ENCODE measurements at regions not wholly inside any gene's neighbourhood (a gene's known extent, or its start where the extent isn't known, plus 50 kb on each side); places are given as distances from the start of the nearest gene placed in this dataset.
A peak's percentile ranks its signal among the peaks of the same experiment; 100 is the strongest.

DNA sequence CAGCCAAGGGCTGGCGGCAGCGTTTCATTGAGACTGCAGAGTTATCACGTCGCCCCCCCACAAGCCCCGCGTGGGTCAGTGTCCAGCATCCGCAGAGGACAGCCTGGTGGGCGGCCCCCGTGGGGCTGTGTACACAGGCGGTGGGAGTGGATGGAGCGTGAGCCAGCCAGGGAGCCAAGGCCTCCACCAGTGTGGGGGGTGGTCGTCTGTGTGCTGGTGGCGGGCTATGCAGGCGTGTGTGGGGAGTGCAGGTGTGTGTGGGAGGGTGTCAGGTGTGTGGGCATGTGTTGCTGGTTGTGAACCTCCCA lies 56.5 kb upstream of the NKX1-1 start:
- ChIA-PET CTCF (no interaction called here), POLR2A (no interaction called here)
- Histone ChIP-seq H3K27me3 (replicated peaks in 1 of 2; ENCODE audit: control insufficient read depth in 2 of 2, extremely low read depth in 1 of 2, insufficient read depth in 2 of 2, low read length in 1 of 2) (peaks cover 0 to 79% of the 10 kb centered on the region in 2 experiments), H3K9me3 (no peaks in the 10 kb centered on the region), H3K27ac (ENCODE audit: low read length) (no peak overlapping the region), H3K36me3 (ENCODE audit: control insufficient read depth in 2 of 2, extremely low read depth in 1 of 2, insufficient read depth in 1 of 2, low read length in 1 of 2) (no peaks in the 10 kb centered on the region), H3K4me3 (ENCODE audit: control insufficient read depth in 1 of 2, extremely low read depth in 1 of 2, low read length in 1 of 2) (no peak overlapping the region), H3K4me1 (ENCODE audit: control insufficient read depth in 1 of 2, extremely low read depth in 1 of 2, insufficient read depth in 2 of 2, low read length in 2 of 2) (no peaks in the 10 kb centered on the region)
- DNase-seq (no peak), ATAC-seq (replicated peaks in 1 of 4) (no peak)
- Mint-ChIP-seq H3K4me1 (no peaks in the 10 kb centered on the region), H3K4me3 (no peak overlapping the region), H3K27me3 (peaks cover 25 to 33% of the 10 kb centered on the region in 2 donors), H3K27ac (no peak overlapping the region), H3K36me3 (no peaks in the 10 kb centered on the region), H3K9me3 (peaks cover 4 to 5% (median 5%) of the 10 kb centered on the region in 3 donors)
- 67% methylated on average over 6 of the region's 14 CpGs for WGBS (ENCODE audit: insufficient coverage)

DNA sequence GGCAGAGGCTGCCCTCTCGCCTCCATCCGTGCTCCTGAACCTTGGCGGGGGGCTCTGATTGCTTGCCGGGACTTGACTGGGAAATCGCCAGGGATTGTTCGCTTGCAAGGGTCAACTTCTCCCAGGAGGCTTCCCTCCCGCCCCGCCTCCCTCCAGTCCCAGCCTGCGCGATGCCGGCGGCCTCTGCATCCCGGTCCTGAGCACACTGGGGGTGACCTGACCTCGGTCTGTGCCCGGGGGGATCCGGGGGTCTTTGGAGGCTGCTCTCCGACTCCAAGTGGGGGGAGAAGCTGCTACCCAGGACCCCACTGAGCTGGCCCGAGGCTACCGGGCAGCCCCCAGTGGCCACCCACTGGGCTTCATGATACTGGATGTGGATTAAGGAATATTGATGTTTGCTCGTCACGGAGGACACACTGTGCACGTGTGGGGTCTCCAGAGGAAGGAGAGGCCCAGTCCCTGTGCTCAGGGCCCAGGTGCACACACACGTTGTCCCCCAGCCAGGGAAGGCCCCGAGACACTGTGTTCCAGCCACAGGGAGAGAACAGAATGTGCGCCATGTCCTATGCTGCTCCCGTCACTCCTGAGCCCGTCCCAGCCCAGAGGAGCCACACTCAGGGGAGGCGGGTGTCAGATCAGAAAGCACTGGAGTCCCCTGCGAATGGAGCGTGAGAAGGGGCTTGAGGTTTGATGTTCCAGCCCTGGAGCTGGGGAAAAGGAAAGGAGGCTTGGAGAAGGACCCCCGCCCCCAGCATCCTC lies 55.9 kb upstream of the NKX1-1 start:
- Histone ChIP-seq H3K9me3 (no peaks in the 10 kb centered on the region), H3K27me3 (replicated peaks in 1 of 2; ENCODE audit: control insufficient read depth in 2 of 2, extremely low read depth in 1 of 2, insufficient read depth in 2 of 2, low read length in 1 of 2) (peaks cover 0 to 79% of the 10 kb centered on the region in 2 experiments), H3K4me1 (ENCODE audit: control insufficient read depth in 1 of 2, extremely low read depth in 1 of 2, insufficient read depth in 2 of 2, low read length in 2 of 2) (no peaks in the 10 kb centered on the region), H3K36me3 (ENCODE audit: control insufficient read depth in 2 of 2, extremely low read depth in 1 of 2, insufficient read depth in 1 of 2, low read length in 1 of 2) (no peaks in the 10 kb centered on the region), H3K4me3 (ENCODE audit: control insufficient read depth in 1 of 2, extremely low read depth in 1 of 2, low read length in 1 of 2) (no peak overlapping the region), H3K27ac (ENCODE audit: low read length) (no peak overlapping the region)
- Mint-ChIP-seq H3K4me1 (no peaks in the 10 kb centered on the region), H3K9me3 (peaks cover 0 to under 1% (median under 1%) of the 10 kb centered on the region in 3 donors), H3K27me3 (peaks cover 25 to 35% of the 10 kb centered on the region in 2 donors), H3K27ac (no peak overlapping the region), H3K4me3 (no peak overlapping the region), H3K36me3 (no peaks in the 10 kb centered on the region)
- WGBS (ENCODE audit: insufficient coverage): 72% methylated on average over 26 of the region's 31 CpGs
- ATAC-seq (replicated peaks in 1 of 4) (no peak), DNase-seq (peak in 1 of 35 experiments; percentile 8)
- POLR2A ChIA-PET: no interaction called here
- CTCF ChIA-PET: no interaction called here

DNA sequence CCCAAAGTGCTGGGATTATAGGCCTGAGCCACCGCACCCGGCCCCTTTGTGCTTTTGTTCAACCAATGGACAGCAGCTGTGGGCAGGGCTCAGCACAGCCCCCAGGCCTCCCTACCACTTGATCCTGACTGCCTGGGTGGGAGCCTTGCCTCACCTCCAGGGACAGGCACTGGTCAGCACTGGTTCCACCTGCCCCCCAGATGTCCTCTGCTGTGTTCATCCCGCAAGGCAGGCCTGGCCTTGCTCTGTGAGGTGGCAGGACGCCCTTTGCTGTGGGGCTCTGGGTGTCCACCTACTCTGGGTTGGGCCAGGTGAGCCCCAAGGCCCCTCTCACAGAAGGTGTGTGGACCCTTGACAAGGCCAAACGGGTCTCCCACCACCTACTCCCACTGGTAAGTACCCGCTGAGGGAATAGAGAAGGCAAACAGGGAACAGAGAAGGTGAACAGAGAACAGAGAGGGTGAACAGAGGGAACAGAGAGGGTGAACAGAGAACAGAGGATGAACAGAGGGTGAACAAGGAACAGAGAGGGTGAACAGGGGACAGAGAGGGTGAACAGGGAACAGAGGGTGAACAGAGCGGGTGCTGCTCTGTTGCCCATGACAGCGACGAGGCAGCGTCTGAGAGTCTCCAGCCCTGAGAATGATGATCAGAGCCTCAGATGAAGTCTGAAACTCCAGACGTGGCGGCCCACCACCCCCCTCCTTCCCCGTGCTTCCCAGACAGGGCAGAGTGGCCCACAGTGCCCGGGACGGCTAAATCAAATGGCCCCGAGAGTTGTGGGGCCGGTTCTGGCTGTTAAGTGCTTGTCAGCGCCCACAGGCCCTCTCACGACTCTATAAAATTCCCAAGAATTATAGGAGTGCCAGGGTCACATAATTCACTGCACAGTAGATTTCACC lies 55.0 kb upstream of the NKX1-1 start:
- ChIA-PET CTCF (no interaction called here), POLR2A (no interaction called here)
- 84% methylated on average over 17 of the region's 19 CpGs for WGBS (ENCODE audit: insufficient coverage)
- Mint-ChIP-seq H3K4me3 (no peak overlapping the region), H3K9me3 (peaks cover 0 to 6% (median 4%) of the 10 kb centered on the region in 3 donors), H3K27me3 (peaks cover 29 to 39% of the 10 kb centered on the region in 2 donors), H3K27ac (no peak overlapping the region), H3K4me1 (no peaks in the 10 kb centered on the region), H3K36me3 (no peaks in the 10 kb centered on the region)
- Histone ChIP-seq H3K4me3 (ENCODE audit: control insufficient read depth in 1 of 2, extremely low read depth in 1 of 2, low read length in 1 of 2) (no peak overlapping the region), H3K36me3 (ENCODE audit: control insufficient read depth in 2 of 2, extremely low read depth in 1 of 2, insufficient read depth in 1 of 2, low read length in 1 of 2) (no peaks in the 10 kb centered on the region), H3K27me3 (replicated peaks in 1 of 2; ENCODE audit: control insufficient read depth in 2 of 2, extremely low read depth in 1 of 2, insufficient read depth in 2 of 2, low read length in 1 of 2) (peaks cover 0 to 79% of the 10 kb centered on the region in 2 experiments), H3K9me3 (no peaks in the 10 kb centered on the region), H3K27ac (ENCODE audit: low read length) (no peak overlapping the region), H3K4me1 (ENCODE audit: control insufficient read depth in 1 of 2, extremely low read depth in 1 of 2, insufficient read depth in 2 of 2, low read length in 2 of 2) (no peaks in the 10 kb centered on the region)
- no peak for DNase-seq
- ATAC-seq (replicated peaks in 1 of 4): no peak

DNA sequence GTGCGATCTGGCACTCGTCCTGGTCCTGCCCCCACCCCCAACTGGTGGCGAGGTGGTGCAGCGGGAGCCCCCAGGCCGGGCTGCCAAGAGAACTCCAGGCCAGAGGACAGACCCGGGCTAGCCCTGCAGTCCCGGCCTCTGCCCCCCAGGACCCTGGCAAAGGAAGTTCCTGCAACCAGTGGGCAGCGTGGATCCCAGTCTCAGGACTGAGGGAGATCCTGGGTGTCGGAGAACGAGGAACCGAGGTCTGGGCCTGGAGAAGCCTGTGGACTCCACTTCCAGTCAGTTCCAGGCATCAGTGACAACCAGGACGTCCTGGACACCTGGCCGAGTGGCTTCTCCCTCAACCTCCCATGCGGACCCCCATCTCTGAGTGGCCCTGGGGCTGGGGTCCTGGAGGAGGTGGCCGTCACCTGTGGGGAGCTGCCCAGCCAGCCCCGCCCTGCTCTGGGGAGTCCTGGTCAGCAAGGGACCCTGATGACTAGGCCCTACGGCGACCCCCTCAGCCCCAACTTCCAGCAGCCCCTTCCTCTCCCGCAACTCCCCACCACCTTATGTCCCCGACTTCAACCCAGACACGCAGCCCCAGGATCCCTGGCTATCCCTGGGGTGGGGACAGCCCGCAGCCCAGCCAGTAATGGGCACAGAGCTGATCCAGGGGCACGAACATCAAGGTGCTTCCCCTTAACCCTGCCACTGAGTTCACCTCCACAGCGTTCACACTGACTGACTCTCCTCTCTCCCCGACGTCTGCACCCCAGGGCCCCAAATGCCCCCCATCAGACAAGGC lies 53.7 kb upstream of the NKX1-1 start:
- Histone ChIP-seq H3K9me3 (no peaks in the 10 kb centered on the region), H3K36me3 (ENCODE audit: control insufficient read depth in 2 of 2, extremely low read depth in 1 of 2, insufficient read depth in 1 of 2, low read length in 1 of 2) (no peaks in the 10 kb centered on the region), H3K4me3 (ENCODE audit: control insufficient read depth in 1 of 2, extremely low read depth in 1 of 2, low read length in 1 of 2) (no peak overlapping the region), H3K27ac (ENCODE audit: low read length) (no peak overlapping the region), H3K4me1 (ENCODE audit: control insufficient read depth in 1 of 2, extremely low read depth in 1 of 2, insufficient read depth in 2 of 2, low read length in 2 of 2) (no peaks in the 10 kb centered on the region), H3K27me3 (replicated peaks in 1 of 2; ENCODE audit: control insufficient read depth in 2 of 2, extremely low read depth in 1 of 2, insufficient read depth in 2 of 2, low read length in 1 of 2) (peaks cover 0 to 67% of the 10 kb centered on the region in 2 experiments)
- ChIA-PET CTCF (no interaction called here), POLR2A (no interaction called here)
- no peaks in the 10 kb centered on the region for H3K36me3 Mint-ChIP-seq
- no peak overlapping the region for H3K27ac Mint-ChIP-seq
- ATAC-seq (replicated peaks in 1 of 4) (no peak), DNase-seq (peak in 1 of 35 experiments; percentile 12)
- H3K27me3 Mint-ChIP-seq: peaks cover 29 to 39% of the 10 kb centered on the region in 2 donors
- no peaks in the 10 kb centered on the region for H3K4me1 Mint-ChIP-seq
- peaks cover 0 to 6% (median 4%) of the 10 kb centered on the region in 3 donors for H3K9me3 Mint-ChIP-seq
- H3K4me3 Mint-ChIP-seq: no peak overlapping the region
- WGBS (ENCODE audit: insufficient coverage): 58% methylated on average over 23 of the region's 26 CpGs

DNA sequence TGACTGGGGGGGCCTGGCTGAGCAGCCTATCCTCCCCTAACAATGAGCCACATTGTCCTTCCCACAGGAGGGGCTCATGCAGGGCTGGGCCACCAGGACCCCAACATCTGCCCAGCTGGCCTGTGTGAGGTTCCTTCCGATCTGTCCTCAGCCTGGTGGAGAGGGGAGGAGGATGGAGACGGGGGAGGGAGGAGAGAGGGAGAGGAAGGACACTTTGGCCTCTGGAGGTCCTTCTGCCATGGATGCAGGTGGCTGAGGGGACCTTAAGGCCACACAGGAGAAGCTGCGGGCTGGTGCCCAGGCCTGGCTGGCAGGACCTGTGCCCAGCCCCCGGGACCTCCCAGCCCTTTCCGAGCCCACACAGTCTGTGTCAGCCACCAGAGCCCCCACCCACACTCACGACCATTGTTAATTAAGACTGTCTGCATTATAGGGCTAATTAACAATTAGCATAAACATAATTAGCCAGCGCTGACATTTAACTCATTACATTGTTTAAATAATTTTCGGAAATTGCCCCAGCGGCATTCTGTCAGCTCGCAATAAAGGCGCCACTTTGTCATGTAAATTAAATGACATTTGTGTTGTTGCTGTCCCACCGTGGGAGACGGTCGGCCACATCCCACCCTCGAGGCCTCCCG lies 53.0 kb upstream of the NKX1-1 start:
- Histone ChIP-seq H3K27me3 (replicated peaks in 1 of 2; ENCODE audit: control insufficient read depth in 2 of 2, extremely low read depth in 1 of 2, insufficient read depth in 2 of 2, low read length in 1 of 2) (peaks cover 0 to 60% of the 10 kb centered on the region in 2 experiments), H3K4me1 (ENCODE audit: control insufficient read depth in 1 of 2, extremely low read depth in 1 of 2, insufficient read depth in 2 of 2, low read length in 2 of 2) (no peaks in the 10 kb centered on the region), H3K4me3 (ENCODE audit: control insufficient read depth in 1 of 2, extremely low read depth in 1 of 2, low read length in 1 of 2) (no peak overlapping the region), H3K36me3 (ENCODE audit: control insufficient read depth in 2 of 2, extremely low read depth in 1 of 2, insufficient read depth in 1 of 2, low read length in 1 of 2) (no peaks in the 10 kb centered on the region), H3K9me3 (no peaks in the 10 kb centered on the region), H3K27ac (ENCODE audit: low read length) (no peak overlapping the region)
- H3K36me3 Mint-ChIP-seq: no peaks in the 10 kb centered on the region
- CTCF ChIA-PET: no interaction called here
- H3K4me3 Mint-ChIP-seq: no peak overlapping the region
- ATAC-seq (replicated peaks in 1 of 4) (no peak), DNase-seq (peak in 1 of 35 experiments; percentile 8)
- H3K27ac Mint-ChIP-seq: no peak overlapping the region
- H3K27me3 Mint-ChIP-seq: peaks cover 29 to 38% of the 10 kb centered on the region in 2 donors
- 57% methylated on average over 10 of the region's 16 CpGs for WGBS (ENCODE audit: insufficient coverage)
- POLR2A ChIA-PET: no interaction called here
- H3K9me3 Mint-ChIP-seq: peaks cover 0 to 6% (median 4%) of the 10 kb centered on the region in 3 donors
- H3K4me1 Mint-ChIP-seq: no peaks in the 10 kb centered on the region

DNA sequence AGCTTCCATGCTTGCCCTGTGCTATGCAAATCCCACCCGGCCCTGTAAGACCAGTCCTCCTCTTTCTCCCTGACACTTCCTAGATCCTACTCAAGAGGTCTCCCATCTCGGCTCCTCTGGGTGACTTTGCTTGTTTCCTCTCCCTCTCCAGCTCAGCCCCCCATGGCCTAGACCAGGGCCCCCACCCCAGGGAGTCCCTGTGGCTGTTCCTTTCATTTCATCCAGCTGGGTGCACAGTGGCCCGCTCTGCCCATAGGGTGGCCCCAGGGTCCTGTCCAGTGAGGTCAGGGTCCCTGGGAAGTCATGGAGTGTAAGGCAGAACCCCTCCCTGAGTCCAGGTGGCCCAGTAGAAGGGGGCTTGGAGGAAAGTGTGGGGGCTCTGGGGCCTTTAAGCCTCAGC lies 52.3 kb upstream of the NKX1-1 start:
- H3K4me3 Mint-ChIP-seq: no peak overlapping the region
- DNase-seq (peak in 1 of 35 experiments; percentile 8), ATAC-seq (replicated peaks in 1 of 4) (no peak)
- Histone ChIP-seq H3K9me3 (peaks cover 2% of the 10 kb centered on the region), H3K36me3 (ENCODE audit: control insufficient read depth in 2 of 2, extremely low read depth in 1 of 2, insufficient read depth in 1 of 2, low read length in 1 of 2) (no peaks in the 10 kb centered on the region), H3K4me1 (ENCODE audit: control insufficient read depth in 1 of 2, extremely low read depth in 1 of 2, insufficient read depth in 2 of 2, low read length in 2 of 2) (no peaks in the 10 kb centered on the region), H3K27ac (ENCODE audit: low read length) (no peak overlapping the region), H3K27me3 (replicated peaks in 1 of 2; ENCODE audit: control insufficient read depth in 2 of 2, extremely low read depth in 1 of 2, insufficient read depth in 2 of 2, low read length in 1 of 2) (peaks cover 0 to 54% of the 10 kb centered on the region in 2 experiments), H3K4me3 (ENCODE audit: control insufficient read depth in 1 of 2, extremely low read depth in 1 of 2, low read length in 1 of 2) (no peak overlapping the region)
- no peaks in the 10 kb centered on the region for H3K36me3 Mint-ChIP-seq
- ChIA-PET CTCF (no interaction called here), POLR2A (no interaction called here)
- H3K27ac Mint-ChIP-seq: no peak overlapping the region
- whole genome bisulfite sequencing (ENCODE audit: insufficient coverage): 50% methylated on average over 2 of the region's 3 CpGs
- peaks cover 29 to 37% of the 10 kb centered on the region in 2 donors for H3K27me3 Mint-ChIP-seq
- no peaks in the 10 kb centered on the region for H3K4me1 Mint-ChIP-seq
- H3K9me3 Mint-ChIP-seq: peaks cover 6 to 10% (median 9%) of the 10 kb centered on the region in 3 donors
